Gastrocnemius medialis (tissue), 4 donors: ENCODE measurements at regions not wholly inside any gene's neighbourhood (a gene's known extent, or its start where the extent isn't known, plus 50 kb on each side); places are given as distances from the start of the nearest gene placed in this dataset.
"Not testable (repeated sequence)": the region's sequence is repeated elsewhere in the genome, so short reads cannot be mapped to it uniquely, and the experiment has no call there.

Source experiments
- POLR2A ChIP-seq, 2 donors: fragments of 450-650 bp; IDR thresholded peaks; one replicate each; pipeline ENCODE4 v1.6.1; 2017; ENCODE audit warnings: antibody characterized with exemption in 2 of 2, mild to moderate bottlenecking in 2 of 2, moderate library complexity in 2 of 2
- TF ChIP-seq, protein P1 (sequence below), 5 experiments: fragments of 450-650 bp in 3 of 5; fragments of 200-600 bp in 2 of 5; sonication (generic) in 2 of 5; IDR thresholded peaks in 4 of 5; conservative IDR thresholded peaks in 1 of 5; 1 replicate in 4 of 5; 2 replicates in 1 of 5; pipeline ENCODE4 v1.5.1; 2016 to 2019; ENCODE audit warnings: antibody characterized with exemption in 5 of 5, mild to moderate bottlenecking in 3 of 5, moderate library complexity in 3 of 5

DNA sequence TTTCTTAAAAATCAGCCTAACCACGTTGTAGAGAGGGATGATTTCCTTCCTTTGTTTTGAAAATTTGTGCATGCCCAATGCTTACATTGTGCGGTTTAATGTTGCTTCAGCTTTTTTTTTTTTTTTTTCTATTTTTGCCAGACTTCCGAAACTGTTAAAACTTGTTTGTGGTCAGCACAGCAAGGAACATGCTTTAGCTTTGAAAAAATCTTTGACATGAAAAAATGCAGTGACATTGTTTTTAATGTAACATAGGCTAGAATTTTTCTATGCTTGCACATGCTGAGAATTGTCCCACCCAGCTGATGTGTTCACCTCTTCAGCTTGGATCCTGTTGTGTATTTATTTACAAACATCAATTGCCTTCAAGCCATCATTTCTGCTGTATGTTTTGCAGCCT lies 1375.9 kb downstream of the FOXD4L5 start:
- TF ChIP-seq, protein P1, sequence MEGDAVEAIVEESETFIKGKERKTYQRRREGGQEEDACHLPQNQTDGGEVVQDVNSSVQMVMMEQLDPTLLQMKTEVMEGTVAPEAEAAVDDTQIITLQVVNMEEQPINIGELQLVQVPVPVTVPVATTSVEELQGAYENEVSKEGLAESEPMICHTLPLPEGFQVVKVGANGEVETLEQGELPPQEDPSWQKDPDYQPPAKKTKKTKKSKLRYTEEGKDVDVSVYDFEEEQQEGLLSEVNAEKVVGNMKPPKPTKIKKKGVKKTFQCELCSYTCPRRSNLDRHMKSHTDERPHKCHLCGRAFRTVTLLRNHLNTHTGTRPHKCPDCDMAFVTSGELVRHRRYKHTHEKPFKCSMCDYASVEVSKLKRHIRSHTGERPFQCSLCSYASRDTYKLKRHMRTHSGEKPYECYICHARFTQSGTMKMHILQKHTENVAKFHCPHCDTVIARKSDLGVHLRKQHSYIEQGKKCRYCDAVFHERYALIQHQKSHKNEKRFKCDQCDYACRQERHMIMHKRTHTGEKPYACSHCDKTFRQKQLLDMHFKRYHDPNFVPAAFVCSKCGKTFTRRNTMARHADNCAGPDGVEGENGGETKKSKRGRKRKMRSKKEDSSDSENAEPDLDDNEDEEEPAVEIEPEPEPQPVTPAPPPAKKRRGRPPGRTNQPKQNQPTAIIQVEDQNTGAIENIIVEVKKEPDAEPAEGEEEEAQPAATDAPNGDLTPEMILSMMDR (IDR thresholded peaks at IDR 0.05 in 4 of 5, conservative IDR thresholded peaks at IDR 0.05 in 1 of 5): not testable (repeated sequence)
- TF ChIP-seq POLR2A (IDR thresholded peaks at IDR 0.05): not testable (repeated sequence)
